HCT116 (cell line): ENCODE measurements at regions not wholly inside any gene's neighbourhood (a gene's known extent, or its start where the extent isn't known, plus 50 kb on each side); places are given as distances from the start of the nearest gene placed in this dataset.

Source experiments
- ATAC-seq: fragments of 200-7000 bp; cut with Tn5 transposase; 2 replicates; pipeline ENCODE4 v1.9.1; 2020; ENCODE audit warnings: mild to moderate bottlenecking, moderate library complexity
- BruUV-seq: library from RNA; stranded (reverse); fragments of 400-500 nt; replicated peaks from 2 replicates; lab custom pipeline; 2021; lab: Mats Ljungman, UMichigan
- CTCF ChIA-PET: fragments of 300-600 bp; sonication (Branson Sonifier 250); formaldehyde crosslinking; loops from one replicate; lab custom pipeline; 2021; ENCODE audit warnings: antibody characterized with exemption; lab: Charles Lee
- POLR2A ChIA-PET: fragments of 300-600, 350-600 bp; sonication (Branson Sonifier 250); formaldehyde crosslinking; loops from one replicate; lab custom pipeline; 2021; ENCODE audit warnings: antibody characterized with exemption; lab: Charles Lee
- RAD21 ChIA-PET, 2 experiments: fragments of 300-600 bp; sonication (Branson Sonifier 250); formaldehyde crosslinking; loops; one replicate each; lab custom pipeline; 2023; ENCODE audit warnings: low total read pairs in 2 of 2; ENCODE audit not compliant: uncharacterized antibody in 2 of 2, unreplicated experiment in 2 of 2, low non-redundant PET in 1 of 2; lab: Charles Lee
- DNase-seq: peaks from one replicate; pipeline ENCODE4 v3.0.0-alpha.2; 2010; ENCODE audit warnings: low read depth, low spot score
- H2AFZ ChIP-seq: fragments of 200-600 bp; shearing (Covaris generic), sonication (generic); 2 replicates; pipeline ENCODE4 v1.6.1; 2017; ENCODE audit warnings: low read depth, mixed run types, mixed read lengths, antibody characterized with exemption, low read length; ENCODE audit not compliant: poor library complexity, severe bottlenecking
- H3K27ac ChIP-seq: 2 replicates; pipeline ENCODE4 v1.5.1; 2012; ENCODE audit warnings: low read depth, low read length
- H3K27me3 ChIP-seq: fragments of 200-600 bp; sonication (generic); 2 replicates; pipeline ENCODE4 v1.6.1; 2016; ENCODE audit warnings: mixed run types, low read length, mixed read lengths; ENCODE audit not compliant: insufficient read depth
- H3K36me3 ChIP-seq, 2 experiments: fragments of 200-500 bp in 1 of 2; fragments of 200-600 bp in 1 of 2; sonication (Bioruptor generic) in 1 of 2; sonication (generic) in 1 of 2; 2 replicates each; pipeline versions ENCODE4 v1.5.1 to v1.6.1; 2014 to 2016; ENCODE audit warnings: low read length in 2 of 2, inconsistent platforms in 1 of 2, mixed read lengths in 1 of 2, mixed run types in 1 of 2; ENCODE audit not compliant: insufficient read depth in 2 of 2, control insufficient read depth in 1 of 2
- H3K4me1 ChIP-seq, 2 experiments: fragments of 200-600 bp in 1 of 2; sonication (generic) in 1 of 2; 2 replicates each; pipeline versions ENCODE4 v1.5.1 to v1.6.1; 2012 to 2017; ENCODE audit warnings: low read length in 2 of 2, inconsistent platforms in 1 of 2, mild to moderate bottlenecking in 1 of 2, mixed read lengths in 1 of 2, mixed run types in 1 of 2, moderate library complexity in 1 of 2; ENCODE audit not compliant: insufficient read depth in 2 of 2, control insufficient read depth in 1 of 2
- H3K4me2 ChIP-seq: fragments of 200-600 bp; sonication (generic); 2 replicates; pipeline ENCODE4 v1.6.1; 2017; ENCODE audit warnings: mixed run types, low read length, mixed read lengths
- H3K4me3 ChIP-seq, 2 experiments: fragments of 200-600 bp in 1 of 2; sonication (generic) in 1 of 2; replicated peaks in 1 of 2; 2 replicates each; pipeline ENCODE4 v1.5.1; 2011 to 2016; ENCODE audit warnings: low read length in 2 of 2, control low read depth in 1 of 2, low read depth in 1 of 2, mild to moderate bottlenecking in 1 of 2, mixed read lengths in 1 of 2, mixed run types in 1 of 2
- H3K79me2 ChIP-seq: fragments of 200-600 bp; sonication (generic); 2 replicates; pipeline ENCODE4 v1.6.1; 2017; ENCODE audit warnings: mild to moderate bottlenecking, mixed run types, low read length, moderate library complexity, mixed read lengths; ENCODE audit not compliant: insufficient read depth
- H3K9ac ChIP-seq: fragments of 200-600 bp; sonication (generic); 2 replicates; pipeline ENCODE4 v1.6.1; 2016; ENCODE audit warnings: low read length, mixed read lengths
- H3K9me2 ChIP-seq: fragments of 200-600 bp; sonication (generic), shearing (Covaris generic); 2 replicates; pipeline ENCODE4 v1.6.1; 2017; ENCODE audit warnings: mixed run types, mild to moderate bottlenecking, moderate library complexity; ENCODE audit not compliant: insufficient read depth
- H3K9me3 ChIP-seq, 2 experiments: fragments of 200-500 bp in 1 of 2; fragments of 200-600 bp in 1 of 2; sonication (Bioruptor generic) in 1 of 2; sonication (generic) in 1 of 2; 2 replicates each; pipeline ENCODE4 v1.6.1; 2014 to 2017; ENCODE audit warnings: low read length in 2 of 2, mixed read lengths in 2 of 2, inconsistent platforms in 1 of 2, low read depth in 1 of 2, mild to moderate bottlenecking in 1 of 2, mixed run types in 1 of 2, moderate library complexity in 1 of 2; ENCODE audit not compliant: control insufficient read depth in 1 of 2, insufficient read depth in 1 of 2
- H4K20me1 ChIP-seq: fragments of 200-600 bp; sonication (generic), shearing (Covaris generic); 2 replicates; pipeline ENCODE4 v1.6.1; 2017; ENCODE audit warnings: mixed run types, mild to moderate bottlenecking, moderate library complexity; ENCODE audit not compliant: insufficient read depth
- CBX3 ChIP-seq: IDR thresholded peaks from 2 replicates; pipeline ENCODE4 v1.6.1; 2012; ENCODE audit warnings: low read depth
- CEBPB ChIP-seq: IDR thresholded peaks from 2 replicates; pipeline ENCODE4 v1.6.1; 2012; ENCODE audit warnings: low read depth
- ELF1 ChIP-seq: IDR thresholded peaks from 2 replicates; pipeline ENCODE4 v1.6.1; 2012; ENCODE audit warnings: low read depth, borderline replicate concordance
- FOSL1 ChIP-seq: IDR thresholded peaks from 2 replicates; pipeline ENCODE4 v1.6.1; 2012; ENCODE audit warnings: low read depth
- POLR2AphosphoS5 ChIP-seq: IDR thresholded peaks from 2 replicates; pipeline ENCODE4 v1.6.1; 2011; ENCODE audit warnings: mild to moderate bottlenecking, low read depth, low read length, moderate library complexity
- RAD21 ChIP-seq: IDR thresholded peaks from 2 replicates; pipeline ENCODE4 v1.6.1; 2012; ENCODE audit warnings: low read depth, mild to moderate bottlenecking
- SP1 ChIP-seq: IDR thresholded peaks from 2 replicates; pipeline ENCODE4 v1.6.1; 2012; ENCODE audit warnings: low read depth
- intact Hi-C: fragments of 100-400 bp; cut with micrococcal nuclease; formaldehyde crosslinking; loops from 2 replicates; pipeline ENCODE4 v1.10.0; 2022
- TF ChIP-seq, protein P1 (sequence below): IDR thresholded peaks from 2 replicates; pipeline ENCODE4 v1.6.1; 2012; ENCODE audit warnings: low read depth

DNA sequence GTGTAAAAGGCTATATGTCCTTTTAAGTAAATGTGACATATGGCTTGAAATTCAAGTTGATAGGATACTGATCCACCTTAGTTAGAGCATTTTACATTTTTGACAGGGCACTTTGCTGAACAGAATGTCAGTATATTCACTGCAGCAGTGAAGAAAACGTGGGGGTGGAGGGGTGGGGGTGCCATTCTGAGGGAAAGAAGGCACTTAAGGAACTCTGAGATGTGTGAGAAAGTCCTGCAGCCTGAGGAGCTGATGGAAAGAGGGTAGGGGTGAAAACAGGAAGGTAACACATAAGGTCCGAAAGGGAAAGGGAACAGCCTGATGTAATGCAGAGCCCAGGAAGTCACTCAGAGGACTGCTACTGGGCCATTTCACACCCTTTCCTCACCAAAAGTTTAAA lies 265.5 kb upstream of the GRIP1 start:
- Histone ChIP-seq H3K79me2 (no peaks in the 10 kb centered on the region), H3K4me3 (no peak overlapping the region), H3K36me3 (no peaks in the 10 kb centered on the region), H4K20me1 (no peaks in the 10 kb centered on the region; the same call in 1 of the 2 replicates), H3K9ac (no peak overlapping the region), H3K9me3 (no peaks in the 10 kb centered on the region), H2AFZ (no peak overlapping the region), H3K4me1 (no peaks in the 10 kb centered on the region), H3K27ac (no peak overlapping the region), H3K4me2 (no peak overlapping the region), H3K9me2 (no peaks in the 10 kb centered on the region), H3K27me3 (peaks cover 23% of the 10 kb centered on the region)
- no TSS peak for BruUV-seq
- TF ChIP-seq, protein P1, sequence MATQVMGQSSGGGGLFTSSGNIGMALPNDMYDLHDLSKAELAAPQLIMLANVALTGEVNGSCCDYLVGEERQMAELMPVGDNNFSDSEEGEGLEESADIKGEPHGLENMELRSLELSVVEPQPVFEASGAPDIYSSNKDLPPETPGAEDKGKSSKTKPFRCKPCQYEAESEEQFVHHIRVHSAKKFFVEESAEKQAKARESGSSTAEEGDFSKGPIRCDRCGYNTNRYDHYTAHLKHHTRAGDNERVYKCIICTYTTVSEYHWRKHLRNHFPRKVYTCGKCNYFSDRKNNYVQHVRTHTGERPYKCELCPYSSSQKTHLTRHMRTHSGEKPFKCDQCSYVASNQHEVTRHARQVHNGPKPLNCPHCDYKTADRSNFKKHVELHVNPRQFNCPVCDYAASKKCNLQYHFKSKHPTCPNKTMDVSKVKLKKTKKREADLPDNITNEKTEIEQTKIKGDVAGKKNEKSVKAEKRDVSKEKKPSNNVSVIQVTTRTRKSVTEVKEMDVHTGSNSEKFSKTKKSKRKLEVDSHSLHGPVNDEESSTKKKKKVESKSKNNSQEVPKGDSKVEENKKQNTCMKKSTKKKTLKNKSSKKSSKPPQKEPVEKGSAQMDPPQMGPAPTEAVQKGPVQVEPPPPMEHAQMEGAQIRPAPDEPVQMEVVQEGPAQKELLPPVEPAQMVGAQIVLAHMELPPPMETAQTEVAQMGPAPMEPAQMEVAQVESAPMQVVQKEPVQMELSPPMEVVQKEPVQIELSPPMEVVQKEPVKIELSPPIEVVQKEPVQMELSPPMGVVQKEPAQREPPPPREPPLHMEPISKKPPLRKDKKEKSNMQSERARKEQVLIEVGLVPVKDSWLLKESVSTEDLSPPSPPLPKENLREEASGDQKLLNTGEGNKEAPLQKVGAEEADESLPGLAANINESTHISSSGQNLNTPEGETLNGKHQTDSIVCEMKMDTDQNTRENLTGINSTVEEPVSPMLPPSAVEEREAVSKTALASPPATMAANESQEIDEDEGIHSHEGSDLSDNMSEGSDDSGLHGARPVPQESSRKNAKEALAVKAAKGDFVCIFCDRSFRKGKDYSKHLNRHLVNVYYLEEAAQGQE, result no peak
- no peak for TF ChIP-seq CBX3
- no peak for TF ChIP-seq RAD21
- no peak for TF ChIP-seq FOSL1
- no peak for TF ChIP-seq ELF1
- no peak for TF ChIP-seq SP1
- TF ChIP-seq CEBPB, result no peak
- TF ChIP-seq POLR2AphosphoS5, result no peak
- ChIA-PET POLR2A (no interaction called here), RAD21 (no interaction called here), CTCF (no interaction called here)
- ATAC-seq (no peak), DNase-seq (no peak)
- intact Hi-C loops, result no loop called here
